ENCODE measurements at regions not wholly inside any gene's neighbourhood (a gene's known extent, or its start where the extent isn't known, plus 50 kb on each side); places are given as distances from the start of the nearest gene placed in this dataset.
"Not testable (repeated sequence)": the region's sequence is repeated elsewhere in the genome, so short reads cannot be mapped to it uniquely, and the experiment has no call there.

DNA sequence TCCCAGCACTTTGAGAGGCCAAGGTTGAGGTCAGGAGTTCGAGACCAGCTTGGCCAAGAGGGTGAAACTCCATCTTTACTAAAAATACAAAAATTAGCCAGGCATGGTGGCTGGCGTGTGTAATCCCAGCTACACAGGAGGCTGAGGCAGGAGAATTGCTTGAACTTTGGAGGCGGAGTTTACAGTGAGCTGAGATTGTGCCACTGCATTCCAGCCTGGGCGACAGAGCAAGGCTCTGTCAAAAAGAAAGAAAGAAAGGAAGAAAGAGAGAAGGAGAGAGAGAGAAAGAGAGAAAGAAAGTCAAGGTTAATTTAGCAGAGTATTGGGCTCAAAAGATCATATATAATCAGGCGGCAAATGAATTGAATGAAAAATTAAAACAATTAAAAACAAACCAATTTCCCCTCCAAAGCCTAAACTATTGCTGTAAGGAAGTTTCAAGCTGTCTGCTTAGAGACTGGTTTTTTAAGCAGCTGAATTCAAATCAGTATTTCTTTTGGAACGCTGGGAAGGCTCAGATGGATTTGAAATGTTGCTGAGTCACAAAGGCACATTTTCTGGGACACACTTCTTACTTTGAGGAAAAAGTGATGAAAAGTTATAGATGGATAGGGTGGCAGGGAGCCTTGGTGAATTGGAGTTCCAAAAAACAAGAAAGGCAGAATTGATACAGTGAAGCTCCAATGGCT, 81.3 kb upstream of the BHLHE40 start:
- no peak for ATAC-seq

DNA sequence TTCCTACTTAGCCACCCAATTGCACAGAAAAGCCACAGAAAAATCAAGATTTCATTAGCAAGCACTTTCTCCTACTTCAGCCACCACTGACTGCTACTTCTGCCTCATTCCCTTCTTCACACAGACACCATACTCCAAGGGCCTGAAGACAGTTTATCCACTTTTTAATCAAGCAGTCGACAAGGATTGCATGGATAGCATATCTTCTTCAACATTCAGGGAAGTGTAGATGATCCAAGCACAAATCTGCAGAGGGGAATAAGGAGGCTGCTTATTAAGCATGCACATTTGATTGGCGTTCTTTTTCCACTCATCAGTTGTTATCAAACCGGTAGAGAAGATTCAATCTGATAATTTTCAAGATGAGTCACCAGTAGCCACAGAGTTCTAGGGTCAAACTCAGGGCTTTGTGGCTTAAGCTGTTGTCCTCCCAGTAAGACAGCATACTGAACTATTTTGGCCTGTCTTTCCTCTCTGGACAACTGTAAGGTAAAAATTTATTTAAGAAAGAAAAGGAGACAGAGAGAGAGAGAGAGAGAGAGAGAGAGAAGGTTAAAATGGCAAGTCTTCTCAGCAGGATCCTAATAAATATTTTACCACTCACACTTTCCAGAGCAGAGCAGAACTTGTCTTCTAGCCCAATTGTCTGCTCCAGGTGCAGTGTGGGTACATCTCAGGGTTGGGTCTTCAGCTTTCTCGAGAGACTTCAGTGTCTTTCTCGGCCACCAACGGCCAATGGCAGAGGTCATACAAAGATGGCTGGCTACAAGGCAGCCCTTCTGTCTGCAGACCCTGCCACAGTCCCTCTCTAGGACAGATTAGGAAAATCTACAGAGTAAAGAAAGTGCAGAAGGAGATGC, 80.6 kb upstream of the BHLHE40 start:
- peak; percentile 67 to 79 for ATAC-seq

DNA sequence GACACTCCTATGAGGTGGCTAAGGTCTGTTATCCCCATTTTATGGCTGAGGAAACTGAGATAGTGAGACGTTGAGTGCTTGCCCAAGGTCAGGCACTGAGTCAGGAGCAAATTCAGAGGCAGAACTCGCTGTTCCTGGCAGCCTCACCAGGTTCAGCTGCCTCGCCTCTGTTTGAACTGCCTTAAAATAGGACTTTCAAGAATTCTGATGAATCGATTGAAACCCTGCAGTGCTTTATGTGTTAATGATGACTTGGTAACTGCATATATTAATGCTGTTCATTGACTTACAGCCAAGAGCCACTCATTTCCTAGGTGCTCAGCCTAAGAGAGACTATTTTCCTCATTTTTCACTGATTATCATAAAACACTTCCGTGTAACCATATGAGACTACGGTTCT, 79.5 kb upstream of the BHLHE40 start:
- ATAC-seq = peak; percentile 11 to 21

DNA sequence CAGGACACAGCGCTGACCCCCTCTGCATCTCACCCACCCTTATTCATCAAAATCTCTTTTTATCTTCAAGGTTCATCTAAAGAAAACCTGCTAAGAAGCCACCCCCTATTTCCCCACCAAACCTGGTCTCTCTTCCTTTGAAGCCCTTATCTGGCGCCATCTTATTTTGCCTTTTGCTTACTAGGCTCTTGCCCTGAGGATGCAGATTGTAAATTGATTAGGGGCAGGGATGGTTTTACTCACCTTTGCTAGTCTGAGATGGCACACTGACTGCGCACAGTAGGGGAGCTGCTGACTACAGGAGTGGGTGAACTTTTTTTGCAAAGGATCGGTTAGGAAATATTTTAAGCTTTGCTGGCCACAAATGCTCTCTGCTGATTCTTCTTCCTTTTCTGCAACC, 78.9 kb upstream of the BHLHE40 start:
- no peak for ATAC-seq

DNA sequence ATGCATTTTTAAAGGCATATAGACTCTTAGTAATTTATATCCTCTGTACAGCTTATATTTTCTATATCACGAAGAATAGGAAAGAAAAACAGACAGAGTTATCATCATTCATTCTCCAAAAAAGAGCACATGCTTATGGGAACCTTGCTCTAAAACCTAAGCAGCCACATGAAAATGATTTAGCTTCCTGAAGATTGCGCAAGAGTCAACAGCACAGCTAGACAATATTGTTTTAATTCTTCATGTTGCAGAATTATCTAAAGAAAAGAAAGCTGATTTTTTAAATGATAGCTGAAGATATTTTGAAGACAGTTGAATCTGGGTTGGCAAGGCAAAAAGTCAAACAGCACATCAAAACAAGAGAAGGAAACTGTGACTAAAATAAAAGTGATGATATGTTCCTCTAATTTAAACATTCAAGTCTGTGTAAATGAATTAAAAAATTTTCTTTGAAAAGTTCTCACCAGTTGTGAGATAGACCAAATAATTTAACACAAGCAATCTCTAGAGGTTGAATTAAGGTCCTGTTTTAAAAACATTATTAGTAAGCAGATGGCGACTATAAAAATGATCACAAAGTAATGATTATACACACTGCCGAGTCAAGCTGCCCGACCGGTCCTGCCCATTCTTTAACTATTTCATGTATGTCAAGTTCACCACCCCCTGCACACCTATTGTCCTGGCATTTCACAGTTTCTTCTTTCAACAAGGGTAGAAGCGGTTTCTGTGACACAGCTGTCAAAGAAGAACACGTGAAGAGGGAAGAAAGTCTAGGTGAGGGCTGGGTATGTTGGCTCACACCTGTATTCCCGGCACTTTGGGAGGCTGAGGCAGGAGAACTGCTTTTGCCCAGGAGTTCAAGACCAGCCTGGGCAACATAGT, 74.2 kb upstream of the BHLHE40 start:
- ATAC-seq = no peak

DNA sequence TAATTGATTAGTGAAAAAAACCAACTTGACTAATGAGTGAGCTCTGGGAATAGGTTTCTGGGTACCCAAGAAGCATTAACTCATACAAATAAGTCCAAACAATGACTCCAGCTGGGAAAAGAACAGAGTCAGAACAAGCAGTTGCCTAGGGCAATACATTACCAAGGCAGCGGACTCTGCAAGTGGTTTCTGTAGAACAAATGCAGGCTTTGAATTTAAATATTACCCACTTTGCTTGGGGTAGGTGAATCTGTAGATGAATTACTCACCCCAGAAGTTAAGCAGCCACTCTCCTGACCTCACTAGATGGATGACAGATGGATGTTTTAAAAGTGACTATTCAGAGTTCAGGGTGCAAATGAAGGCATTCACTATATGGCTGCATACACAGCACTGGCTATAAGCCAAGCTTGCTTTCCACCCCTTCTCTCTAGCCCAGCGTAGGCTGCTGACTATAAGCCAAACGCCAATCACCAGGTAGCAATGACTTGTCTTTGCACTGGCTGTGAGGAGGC, 73.1 kb upstream of the BHLHE40 start:
- ATAC-seq = peak; percentile 71 to 72

DNA sequence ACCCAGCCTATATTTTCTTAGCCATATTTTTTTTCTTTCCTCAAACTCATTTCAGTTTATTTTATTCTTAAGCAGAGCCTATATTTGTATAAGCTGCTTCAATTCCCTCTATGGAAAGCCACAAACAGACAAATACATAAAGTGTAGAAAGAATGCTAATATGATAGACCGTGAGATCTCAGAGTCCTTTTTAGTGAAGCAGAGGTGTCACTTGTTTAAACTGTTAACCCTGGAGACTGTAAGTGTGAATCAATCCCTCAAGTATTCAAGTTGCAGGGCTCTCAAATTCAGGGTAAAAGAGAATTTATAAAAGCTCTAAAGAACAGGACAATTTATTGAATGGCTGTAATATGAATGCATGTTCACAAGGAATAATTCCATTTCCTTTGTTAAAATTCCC, 72.2 kb upstream of the BHLHE40 start:
- no peak for ATAC-seq

DNA sequence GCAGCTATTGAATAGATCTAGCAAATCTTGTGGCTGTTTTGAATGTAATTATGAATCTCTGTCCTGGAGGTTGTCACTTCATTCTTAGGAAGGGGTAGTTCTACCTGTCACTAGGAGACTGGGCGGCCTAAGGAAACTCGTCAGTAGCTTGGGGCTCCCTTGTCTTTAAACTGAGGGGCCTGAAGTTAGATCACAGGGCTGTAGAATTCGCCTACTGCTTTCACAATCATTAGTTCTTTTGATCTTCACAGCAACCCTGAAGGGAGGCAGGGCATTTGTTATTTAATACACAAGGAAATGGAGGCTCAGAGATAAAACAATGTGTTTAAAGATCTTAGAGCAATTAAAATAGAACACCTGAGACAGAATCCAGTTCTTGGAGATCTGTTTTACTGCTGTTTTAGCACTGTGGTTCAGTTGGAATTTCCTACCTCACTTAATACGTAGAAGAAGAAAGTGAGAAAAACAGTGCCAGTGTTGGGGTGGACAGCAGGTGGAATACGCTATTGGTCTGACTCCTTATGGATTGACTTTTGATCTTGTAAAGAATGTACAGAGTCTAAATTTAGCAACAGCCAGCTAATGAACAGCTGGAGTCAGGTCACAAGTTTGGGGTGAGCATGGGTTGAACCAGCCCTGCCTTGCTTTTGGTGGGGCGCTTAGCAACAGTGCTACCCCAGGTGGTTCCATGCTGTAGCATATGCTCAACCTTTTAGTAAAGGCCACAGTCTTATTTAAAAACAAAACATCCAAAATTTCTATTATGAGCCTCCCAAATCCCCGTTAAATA, 71.4 kb upstream of the BHLHE40 start:
- ATAC-seq = no peak

DNA sequence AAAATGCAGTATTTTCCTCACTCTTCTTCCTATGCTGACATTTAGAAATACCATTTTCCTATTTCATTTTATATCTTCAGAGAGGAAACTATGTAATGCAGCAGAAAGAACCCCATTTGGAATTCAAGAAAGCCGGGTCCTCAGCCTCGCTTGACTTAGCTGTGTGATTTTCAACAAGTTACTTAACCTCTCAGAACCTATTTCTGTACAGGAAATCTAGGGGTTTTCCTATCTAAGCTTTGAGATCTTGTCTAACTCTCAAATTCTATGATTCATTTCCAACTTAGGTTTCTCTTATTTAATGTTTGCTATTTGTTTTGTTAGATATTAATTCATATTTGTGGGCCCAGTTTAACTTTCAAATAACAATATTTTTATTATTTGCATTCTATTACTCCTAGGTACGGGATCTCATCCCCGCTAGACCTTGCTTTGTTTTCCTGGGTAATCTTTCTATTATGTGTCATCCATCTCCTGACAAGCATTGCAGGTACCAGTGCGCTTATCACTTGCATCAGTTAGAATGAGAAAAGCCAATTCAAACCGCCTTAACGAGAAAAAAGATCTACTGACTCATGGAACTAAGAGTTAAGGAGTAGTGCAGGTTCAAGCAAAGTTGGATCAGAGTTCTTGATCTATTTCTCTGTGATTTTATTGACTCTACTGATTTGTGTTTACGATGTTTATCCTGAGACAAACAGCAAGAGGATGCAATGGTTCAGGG, 70.6 kb upstream of the BHLHE40 start:
- peak; percentile 63 to 71 for ATAC-seq

DNA sequence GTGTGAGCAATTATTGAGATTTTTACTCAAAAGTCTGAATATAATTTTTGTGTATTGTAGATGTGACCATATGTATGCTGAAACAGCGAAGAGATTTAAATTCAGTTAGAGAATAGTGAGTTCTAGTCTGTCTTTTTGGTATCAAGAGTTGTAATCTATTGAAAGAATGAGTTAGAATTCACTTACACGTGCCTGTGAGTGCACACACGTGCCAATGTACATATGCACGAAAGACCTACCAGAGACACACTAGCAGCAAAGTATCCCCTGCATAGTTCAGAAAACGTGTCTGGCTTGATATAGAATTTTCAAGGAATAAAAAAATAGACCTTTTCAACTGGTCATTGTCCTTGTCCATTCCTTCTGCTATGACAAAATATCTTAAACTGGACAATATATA, 64.8 kb upstream of the BHLHE40 start:
- ATAC-seq = no peak

DNA sequence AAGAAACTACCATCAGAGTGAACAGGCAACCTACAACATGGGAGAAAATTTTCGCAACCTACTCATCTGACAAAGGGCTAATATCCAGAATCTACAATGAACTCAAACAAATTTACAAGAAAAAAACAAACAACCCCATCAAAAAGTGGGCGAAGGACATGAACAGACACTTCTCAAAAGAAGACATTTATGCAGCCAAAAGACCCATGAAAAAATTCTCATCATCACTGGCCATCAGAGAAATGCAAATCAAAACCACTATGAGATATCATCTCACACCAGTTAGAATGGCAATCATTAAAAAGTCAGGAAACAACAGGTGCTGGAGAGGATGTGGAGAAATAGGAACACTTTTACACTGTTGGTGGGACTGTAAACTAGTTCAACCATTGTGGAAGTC, 57.6 kb upstream of the BHLHE40 start:
- ATAC-seq = not testable (repeated sequence)

DNA sequence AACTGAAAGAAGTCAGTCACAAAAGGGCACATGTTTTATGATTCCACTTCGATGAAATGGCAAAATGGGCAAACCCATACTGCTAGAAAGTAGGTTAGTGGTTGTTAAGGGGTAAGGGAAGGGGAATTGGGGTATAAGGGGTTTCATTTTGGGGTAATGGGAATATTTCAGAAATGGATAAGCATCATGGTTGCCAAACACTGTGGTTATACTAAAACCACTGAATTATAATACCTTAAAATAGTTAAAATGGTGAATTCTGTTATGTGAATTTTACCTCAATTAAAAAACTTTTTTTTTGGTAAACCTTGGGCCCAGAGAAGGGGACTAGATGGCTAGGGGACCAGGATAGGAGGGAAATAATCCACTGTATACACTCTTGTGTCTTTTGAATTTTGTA, 52.3 kb upstream of the BHLHE40 start:
- ATAC-seq = no peak

DNA sequence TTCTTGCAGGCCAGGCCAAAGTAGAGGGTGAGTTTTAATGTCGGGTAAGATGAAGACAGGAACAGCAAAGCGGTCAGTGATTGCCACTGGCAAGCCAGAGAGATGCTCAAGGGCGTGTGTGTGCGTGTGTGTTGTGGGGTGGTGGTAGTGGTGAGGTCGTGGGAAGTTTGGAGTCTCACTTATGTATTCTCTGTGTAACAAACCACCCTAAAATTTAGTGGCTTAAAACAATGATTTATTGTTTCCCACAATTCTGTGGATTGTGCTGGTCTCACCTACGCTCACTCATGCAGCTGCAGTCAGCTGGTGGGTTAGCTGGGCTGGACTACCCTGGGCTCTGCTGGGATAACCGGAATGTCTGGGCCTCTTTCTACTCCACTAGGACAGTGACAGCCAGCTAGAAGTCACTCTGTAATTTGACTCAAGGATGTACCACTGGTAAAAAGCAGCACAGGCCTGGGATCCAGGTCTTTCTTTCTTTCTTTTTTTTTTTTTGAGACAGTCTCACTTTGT, 50.9 kb upstream of the BHLHE40 start:
- ATAC-seq = no peak

Data from activated CD4-positive, CD25-positive, alpha-beta regulatory T cell treated with anti-CD3 and anti-CD28 coated beads, Interleukin-2, amount 50 U/mL, for 24 hours (primary cell).